Activated T-helper 17 cell treated with anti-CD3 and anti-CD28 coated beads, Interleukin-2, amount 50 U/mL, for 72 hours (primary cell): ENCODE measurements at regions not wholly inside any gene's neighbourhood (a gene's known extent, or its start where the extent isn't known, plus 50 kb on each side); places are given as distances from the start of the nearest gene placed in this dataset.
A peak's percentile ranks its signal among the peaks of the same experiment; 100 is the strongest.

ENCODE experiments used
- ATAC-seq: fragments of 150-1000 bp; cut with Tn5 transposase; replicated peaks from 2 replicates; pipeline ENCODE4 v1.10.0; 2021; ENCODE audit warnings: mild to moderate bottlenecking, moderate library complexity
- H3K27ac Mint-ChIP-seq: one replicate; pipeline ENCODE4 v1.8.0; 2022; ENCODE audit warnings: mixed read lengths
- H3K27me3 Mint-ChIP-seq: one replicate; pipeline ENCODE4 v1.8.0; 2022; ENCODE audit warnings: mixed read lengths
- H3K36me3 Mint-ChIP-seq: one replicate; pipeline ENCODE4 v1.8.0; 2022; ENCODE audit warnings: low read depth, mild to moderate bottlenecking, mixed read lengths
- H3K4me1 Mint-ChIP-seq: one replicate; pipeline ENCODE4 v1.8.0; 2022; ENCODE audit warnings: mixed read lengths
- H3K4me3 Mint-ChIP-seq: one replicate; pipeline ENCODE4 v1.8.0; 2022; ENCODE audit warnings: mild to moderate bottlenecking, mixed read lengths
- H3K9me3 Mint-ChIP-seq: one replicate; pipeline ENCODE4 v1.8.0; 2022; ENCODE audit warnings: mixed read lengths

DNA sequence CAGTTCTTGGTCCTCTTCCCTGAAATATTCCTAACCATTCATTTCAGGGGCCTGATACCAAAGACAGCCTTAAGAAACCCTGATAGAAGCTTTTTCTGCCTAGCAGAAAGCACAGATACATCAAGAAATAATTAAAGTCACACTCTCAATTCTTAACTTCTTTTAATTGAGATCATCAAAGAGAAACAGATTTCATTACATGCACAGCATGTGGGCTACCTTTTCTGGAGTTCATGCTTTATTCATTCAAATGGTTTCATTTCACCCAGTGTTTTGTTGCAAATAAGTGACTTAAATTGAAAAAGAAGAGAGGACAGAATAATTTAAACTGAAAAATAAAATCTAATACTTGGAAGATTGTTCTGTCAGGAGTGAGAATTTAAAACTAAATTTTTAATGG lies 192.6 kb upstream of the GGTLC1 start:
- no peak for ATAC-seq
- Mint-ChIP-seq H3K27ac (no peak overlapping the region), H3K4me1 (no peaks in the 10 kb centered on the region), H3K36me3 (no peaks in the 10 kb centered on the region), H3K4me3 (no peak overlapping the region), H3K27me3 (peaks cover 10% of the 10 kb centered on the region), H3K9me3 (no peaks in the 10 kb centered on the region)

DNA sequence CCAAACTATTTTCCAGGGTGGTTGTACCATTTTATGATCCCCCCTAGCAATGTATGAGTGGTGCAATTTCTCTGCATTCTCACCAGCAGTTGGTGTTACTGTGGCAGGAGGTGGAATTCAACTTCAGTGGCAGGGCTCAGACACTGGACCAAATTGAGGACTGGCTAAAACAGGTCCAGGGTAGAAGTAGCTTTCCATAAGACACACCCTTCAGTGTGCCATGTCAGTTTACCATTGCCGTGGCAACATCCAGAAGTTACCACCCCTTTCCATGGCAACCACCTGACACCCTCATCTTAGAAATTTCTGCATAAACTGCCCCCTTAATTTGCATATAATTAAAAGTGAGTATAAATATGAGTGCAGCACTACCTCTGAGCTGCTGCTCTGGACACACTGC lies 180.7 kb upstream of the GGTLC1 start:
- Mint-ChIP-seq H3K36me3 (no peaks in the 10 kb centered on the region), H3K27ac (no peak overlapping the region), H3K27me3 (peaks cover 18% of the 10 kb centered on the region), H3K4me3 (no peak overlapping the region), H3K9me3 (peaks cover 7% of the 10 kb centered on the region), H3K4me1 (no peaks in the 10 kb centered on the region)
- ATAC-seq: no peak

DNA sequence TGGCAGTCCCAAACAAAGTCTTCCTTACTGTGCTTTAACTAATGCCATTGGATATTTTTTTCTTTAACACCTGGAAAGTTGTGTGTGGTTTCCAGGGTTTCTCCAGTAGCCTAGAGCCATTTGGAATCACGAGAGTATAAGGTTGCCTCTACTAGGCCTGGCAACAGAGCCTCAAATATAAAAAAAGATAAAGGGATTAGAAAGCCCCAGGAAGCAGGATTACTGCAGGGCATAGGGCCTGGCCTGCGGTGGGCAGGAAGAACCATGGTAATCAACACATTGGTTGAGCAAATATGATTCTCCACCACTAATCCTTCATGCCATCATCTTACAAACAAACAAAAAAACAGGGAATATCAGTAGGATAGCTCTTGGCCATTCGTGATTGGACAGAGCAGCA lies 177.8 kb upstream of the GGTLC1 start:
- ATAC-seq: no peak
- Mint-ChIP-seq H3K27me3 (no peaks in the 10 kb centered on the region), H3K36me3 (no peaks in the 10 kb centered on the region), H3K9me3 (no peaks in the 10 kb centered on the region), H3K4me3 (no peak overlapping the region), H3K4me1 (no peaks in the 10 kb centered on the region), H3K27ac (no peak overlapping the region)

DNA sequence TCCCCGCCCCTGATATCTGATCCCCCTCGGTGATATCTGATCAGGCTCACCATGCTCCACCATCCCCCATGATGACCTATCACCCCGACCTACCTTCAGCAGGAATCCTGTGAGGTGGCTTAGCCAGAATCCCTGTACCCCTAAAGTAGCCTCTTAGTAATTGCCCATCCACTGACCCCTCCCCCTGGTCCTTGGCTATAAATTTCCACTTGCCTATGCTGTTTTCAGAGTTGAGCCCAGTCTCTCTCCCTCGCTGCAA lies 177.5 kb upstream of the GGTLC1 start:
- Mint-ChIP-seq H3K36me3 (no peaks in the 10 kb centered on the region), H3K4me1 (no peaks in the 10 kb centered on the region), H3K9me3 (no peaks in the 10 kb centered on the region), H3K27ac (no peak overlapping the region), H3K4me3 (no peak overlapping the region), H3K27me3 (peaks cover 1% of the 10 kb centered on the region)
- no peak for ATAC-seq

DNA sequence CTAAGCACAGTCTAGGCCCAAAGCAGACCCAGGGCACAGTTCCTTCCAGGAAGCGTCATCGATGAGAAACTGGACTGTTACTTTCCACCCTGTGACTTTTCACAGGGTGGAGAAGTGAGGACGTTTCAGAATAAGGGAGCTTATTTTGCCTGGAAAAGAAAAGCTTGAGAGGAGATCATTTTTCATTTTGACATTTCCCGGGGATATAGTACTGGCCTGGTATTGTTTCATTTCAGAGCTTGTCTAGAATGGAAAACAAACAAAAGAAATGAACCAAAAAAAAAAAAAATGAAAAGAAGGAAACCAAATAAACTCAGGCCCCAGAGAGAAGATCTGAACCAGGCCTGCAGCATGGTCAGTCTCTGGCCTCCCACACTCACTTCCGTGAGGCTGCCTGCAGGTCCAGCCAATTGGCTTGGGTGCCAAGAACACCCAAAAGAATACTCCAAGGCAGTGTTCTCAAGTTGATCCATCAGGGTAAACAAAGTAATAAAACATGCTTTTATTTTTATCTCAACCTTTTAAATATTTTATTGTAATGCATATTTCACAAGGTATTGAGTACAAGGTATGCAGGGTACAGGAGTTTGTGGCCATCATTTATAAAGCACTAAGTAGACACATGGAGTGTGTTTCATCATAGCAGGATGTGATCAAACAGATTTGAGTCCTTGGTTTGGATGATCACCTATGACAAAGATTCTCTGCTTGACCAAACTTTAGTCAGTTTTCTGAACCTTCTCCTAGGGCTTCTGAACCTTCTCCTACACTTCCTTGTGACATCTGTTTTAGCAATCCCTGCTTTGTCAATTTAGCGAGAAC lies 176.9 kb upstream of the GGTLC1 start:
- ATAC-seq: no peak
- peaks cover 4% of the 10 kb centered on the region for H3K27me3 Mint-ChIP-seq
- no peak overlapping the region for H3K27ac Mint-ChIP-seq
- H3K9me3 Mint-ChIP-seq: no peaks in the 10 kb centered on the region
- H3K4me3 Mint-ChIP-seq: no peak overlapping the region
- H3K4me1 Mint-ChIP-seq: no peaks in the 10 kb centered on the region
- H3K36me3 Mint-ChIP-seq: no peaks in the 10 kb centered on the region

DNA sequence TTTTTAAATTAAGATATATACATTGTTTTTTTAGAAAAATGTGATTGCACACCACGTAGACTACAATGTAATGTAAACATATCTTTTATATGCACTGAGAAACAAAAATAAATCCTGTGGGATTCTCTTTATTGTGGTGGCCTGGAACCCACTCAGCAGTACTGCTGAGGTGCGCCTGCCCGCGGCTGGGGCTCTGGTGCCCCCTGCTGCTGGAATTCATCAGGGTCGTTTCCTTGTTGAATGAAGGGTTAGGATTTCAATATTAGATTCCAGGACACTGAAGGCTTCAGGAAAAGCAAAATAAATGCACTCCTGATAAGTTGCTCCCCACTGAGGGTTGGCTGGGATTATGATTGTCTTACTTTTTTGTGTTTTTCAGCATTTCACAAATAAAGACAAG lies 175.8 kb upstream of the GGTLC1 start:
- no peak overlapping the region for H3K27ac Mint-ChIP-seq

DNA sequence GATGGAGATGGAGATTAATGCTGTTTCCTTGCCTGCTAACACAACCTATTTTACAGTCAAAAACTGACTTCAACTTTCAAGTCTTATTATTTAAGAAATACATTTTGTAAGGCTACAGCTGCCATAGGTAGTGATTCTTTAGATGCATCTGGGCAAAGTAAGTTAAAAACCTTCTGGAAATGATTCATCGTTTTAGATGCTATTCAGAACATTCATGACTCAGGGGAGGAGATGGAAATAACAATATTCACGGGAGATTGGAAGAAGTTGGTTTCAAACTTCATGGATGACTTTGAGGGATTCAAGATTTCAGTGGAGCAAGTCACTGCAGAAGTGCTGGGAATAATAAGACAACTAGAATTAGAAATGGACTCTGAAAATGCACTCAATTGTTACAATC lies 174.9 kb upstream of the GGTLC1 start:
- Mint-ChIP-seq H3K4me1 (no peaks in the 10 kb centered on the region), H3K36me3 (no peaks in the 10 kb centered on the region), H3K27ac (no peak overlapping the region), H3K27me3 (peaks cover 4% of the 10 kb centered on the region), H3K9me3 (no peaks in the 10 kb centered on the region), H3K4me3 (no peak overlapping the region)
- ATAC-seq: no peak

More for the DNA sequence above, 175.8 kb upstream of the GGTLC1 start:
- Mint-ChIP-seq H3K4me1 (no peaks in the 10 kb centered on the region), H3K4me3 (no peak overlapping the region), H3K9me3 (no peaks in the 10 kb centered on the region), H3K36me3 (no peaks in the 10 kb centered on the region), H3K27me3 (peaks cover 4% of the 10 kb centered on the region)
- ATAC-seq: no peak

DNA sequence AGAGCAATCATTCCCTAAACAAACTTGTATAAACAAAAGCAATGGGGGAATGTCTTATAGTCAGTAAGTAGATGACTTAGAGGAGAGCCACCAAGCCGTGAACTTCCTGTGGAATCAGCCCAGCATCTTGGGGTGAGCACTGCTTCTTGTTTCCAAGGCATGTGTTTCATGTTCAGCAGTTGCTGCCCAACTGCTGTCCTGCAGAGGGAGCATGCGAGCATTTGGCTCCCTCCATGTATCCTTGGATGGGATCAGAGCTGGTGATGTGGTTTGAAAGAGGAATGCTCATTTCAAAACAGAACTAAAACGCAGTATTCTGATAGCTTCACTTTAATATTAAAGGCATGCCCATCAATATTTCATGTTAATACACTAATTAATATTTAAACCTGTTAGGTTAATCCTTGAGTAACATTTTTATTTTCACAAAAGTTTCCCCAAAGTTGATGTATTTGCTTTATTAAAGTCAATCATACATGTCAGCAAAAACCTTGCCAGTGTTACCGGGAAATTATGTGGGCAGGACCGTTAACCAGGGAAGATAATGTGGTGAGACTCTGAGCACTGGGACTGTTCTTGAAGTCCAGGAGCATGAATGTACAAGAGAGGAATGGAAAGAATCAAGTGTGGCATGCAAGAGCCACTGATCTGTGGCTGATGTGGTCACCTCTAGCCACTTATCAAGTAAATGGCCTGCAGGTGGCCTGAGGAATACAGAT lies 172.1 kb upstream of the GGTLC1 start:
- Mint-ChIP-seq H3K4me1 (no peaks in the 10 kb centered on the region), H3K27me3 (peaks cover 4% of the 10 kb centered on the region), H3K4me3 (no peak overlapping the region), H3K27ac (no peak overlapping the region), H3K9me3 (no peaks in the 10 kb centered on the region), H3K36me3 (no peaks in the 10 kb centered on the region)
- no peak for ATAC-seq

DNA sequence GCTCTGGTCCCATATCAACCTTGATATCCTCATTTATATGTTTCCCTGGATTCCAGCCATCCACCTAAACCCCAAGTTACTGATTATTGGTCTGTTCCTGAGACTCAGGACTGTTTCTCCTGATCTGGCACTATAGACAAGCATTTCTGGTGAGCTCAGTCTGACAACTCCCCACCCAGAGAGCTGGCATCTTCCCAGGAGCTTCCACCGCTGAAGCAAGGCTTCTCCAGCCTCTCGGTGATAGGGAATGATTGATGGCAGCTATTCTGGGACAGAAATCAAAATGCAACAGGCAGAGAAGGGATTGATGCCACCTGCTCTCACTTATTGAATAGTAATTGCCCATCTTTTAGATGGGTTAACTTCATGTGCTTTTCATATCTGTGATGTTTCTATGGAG lies 169.7 kb upstream of the GGTLC1 start:
- peaks cover 7% of the 10 kb centered on the region for H3K27me3 Mint-ChIP-seq
- H3K4me1 Mint-ChIP-seq: no peaks in the 10 kb centered on the region
- H3K36me3 Mint-ChIP-seq: no peaks in the 10 kb centered on the region
- H3K4me3 Mint-ChIP-seq: no peak overlapping the region
- H3K9me3 Mint-ChIP-seq: no peaks in the 10 kb centered on the region
- H3K27ac Mint-ChIP-seq: no peak overlapping the region
- no peak for ATAC-seq

DNA sequence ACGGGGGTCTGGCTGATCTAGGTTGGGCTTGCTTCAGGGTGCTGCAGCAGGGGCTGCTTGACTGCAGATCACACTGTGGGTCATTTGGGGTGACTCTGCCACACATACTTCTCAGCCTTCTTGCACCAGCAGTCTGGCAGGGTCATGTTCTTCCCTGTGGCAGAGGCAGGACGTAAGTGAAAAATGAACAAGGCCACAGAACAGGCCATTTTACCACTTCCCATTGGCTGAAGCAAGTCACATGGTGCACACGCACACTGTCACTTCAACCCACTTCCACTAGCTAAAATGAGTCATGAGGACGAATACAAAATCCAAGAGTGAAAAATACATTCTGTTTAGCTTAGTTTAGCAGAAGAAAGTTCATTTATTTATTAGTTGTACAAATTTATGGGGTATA lies 168.6 kb upstream of the GGTLC1 start:
- H3K27me3 Mint-ChIP-seq: peaks cover 7% of the 10 kb centered on the region
- peak; percentile 77 for ATAC-seq
- H3K4me1 Mint-ChIP-seq: no peaks in the 10 kb centered on the region
- no peak overlapping the region for H3K4me3 Mint-ChIP-seq
- H3K27ac Mint-ChIP-seq: no peak overlapping the region
- no peaks in the 10 kb centered on the region for H3K9me3 Mint-ChIP-seq
- H3K36me3 Mint-ChIP-seq: no peaks in the 10 kb centered on the region

DNA sequence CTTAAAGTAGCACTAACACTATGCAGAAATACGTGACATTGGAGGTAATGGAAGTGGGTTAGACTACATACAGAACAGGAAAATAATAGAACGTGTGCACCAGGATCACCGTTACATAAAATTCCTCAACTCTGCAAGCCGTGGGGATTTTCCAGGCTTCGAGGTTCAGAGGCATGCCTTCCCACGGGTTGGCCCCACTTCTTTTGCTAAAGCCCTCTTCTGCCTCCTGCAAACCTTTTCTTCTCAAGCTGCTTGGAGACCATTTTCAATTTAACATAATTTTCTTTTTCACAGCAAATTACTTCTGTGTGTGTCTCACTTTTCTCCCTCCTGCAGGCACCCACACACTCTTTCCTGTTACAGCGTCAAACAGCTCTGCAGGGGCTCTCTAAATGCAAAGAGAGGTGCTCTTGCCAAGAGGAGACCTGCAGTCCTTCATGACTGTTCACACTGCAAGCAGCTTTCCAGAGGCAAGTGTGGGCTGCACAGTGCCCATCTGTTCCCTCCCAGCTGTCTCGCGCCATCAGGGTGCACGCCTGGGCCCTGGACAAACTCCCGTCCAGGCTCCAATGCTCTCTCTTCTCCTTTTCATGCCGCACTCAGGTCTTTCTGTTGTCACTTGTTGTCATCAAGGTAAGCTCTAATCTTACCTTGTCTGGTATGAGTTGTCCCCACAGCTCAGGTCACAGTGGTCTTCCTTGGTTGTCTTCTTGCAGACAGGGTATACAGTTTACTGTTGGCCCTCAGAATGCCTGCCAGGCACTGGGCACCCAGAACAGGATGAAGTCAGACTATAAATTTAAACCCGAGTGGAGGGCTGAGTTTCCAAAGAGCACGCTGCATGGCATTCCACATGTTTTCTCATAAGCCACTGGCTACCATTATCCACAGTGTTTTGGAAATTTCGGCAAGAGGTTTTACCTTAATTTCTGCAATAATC lies 164.8 kb upstream of the GGTLC1 start:
- peaks cover 4% of the 10 kb centered on the region for H3K9me3 Mint-ChIP-seq
- H3K27ac Mint-ChIP-seq: no peak overlapping the region
- peaks cover 15% of the 10 kb centered on the region for H3K27me3 Mint-ChIP-seq
- ATAC-seq: no peak
- H3K4me3 Mint-ChIP-seq: no peak overlapping the region
- H3K36me3 Mint-ChIP-seq: no peaks in the 10 kb centered on the region
- no peaks in the 10 kb centered on the region for H3K4me1 Mint-ChIP-seq

DNA sequence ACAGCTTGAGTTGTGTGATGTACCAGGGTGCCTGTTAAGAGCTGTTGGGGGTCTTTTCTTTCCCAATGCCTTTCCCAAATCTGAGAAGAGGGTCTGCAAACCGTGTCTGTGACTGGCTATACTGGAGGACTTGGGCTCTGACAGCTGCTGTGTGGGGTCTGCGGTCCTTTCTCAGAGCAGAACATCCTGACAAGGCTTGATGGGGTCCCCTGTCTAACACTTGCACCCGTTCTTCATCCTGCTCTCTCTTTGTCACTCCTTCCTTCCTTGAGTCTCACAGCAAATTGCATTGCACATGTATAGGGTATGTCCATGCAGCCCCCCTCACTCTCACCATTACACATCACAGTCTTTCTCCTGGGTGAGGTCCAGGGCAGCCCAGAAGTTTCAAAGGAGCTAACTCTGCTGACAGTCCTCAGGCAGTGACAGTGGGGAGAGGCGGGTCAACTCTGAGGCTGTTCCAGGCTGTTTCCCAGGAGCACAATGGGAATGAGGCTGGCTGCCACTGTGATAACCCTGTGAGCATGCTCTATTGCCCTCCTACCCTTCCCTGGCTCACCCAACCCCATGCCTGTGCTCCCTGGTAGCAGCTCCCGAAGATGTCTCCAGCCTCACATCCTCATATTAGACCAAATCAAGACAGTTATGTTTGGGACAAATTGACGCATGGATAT lies 163.2 kb upstream of the GGTLC1 start:
- Mint-ChIP-seq H3K9me3 (peaks cover 4% of the 10 kb centered on the region), H3K4me1 (no peaks in the 10 kb centered on the region)

DNA sequence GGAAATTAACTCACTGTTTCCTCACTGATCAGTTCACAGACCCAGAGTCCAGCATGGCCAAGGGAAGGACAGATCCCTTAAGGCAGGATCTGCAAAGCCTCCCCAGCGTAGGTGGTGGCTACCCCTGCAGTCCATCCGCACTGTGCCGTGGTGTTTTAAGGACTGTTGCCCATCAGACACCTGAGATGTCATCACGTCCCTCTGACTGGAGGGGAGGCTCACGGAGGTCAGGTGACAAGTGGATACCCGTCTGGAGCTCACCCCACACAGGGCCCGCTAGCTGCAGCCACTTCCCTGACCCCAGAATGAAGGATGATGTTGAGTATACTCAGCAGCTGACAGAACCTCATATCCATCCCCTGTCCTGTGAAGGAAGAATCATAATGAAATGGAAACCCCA lies 161.8 kb upstream of the GGTLC1 start:
- Mint-ChIP-seq H3K9me3 (peaks cover 4% of the 10 kb centered on the region), H3K27ac (no peak overlapping the region), H3K4me1 (no peaks in the 10 kb centered on the region), H3K27me3 (peaks cover 29% of the 10 kb centered on the region), H3K4me3 (no peak overlapping the region), H3K36me3 (no peaks in the 10 kb centered on the region)
- ATAC-seq: no peak

More for the DNA sequence above, 163.2 kb upstream of the GGTLC1 start:
- H3K36me3 Mint-ChIP-seq: no peaks in the 10 kb centered on the region
- peaks cover 22% of the 10 kb centered on the region for H3K27me3 Mint-ChIP-seq
- ATAC-seq: no peak
- no peak overlapping the region for H3K27ac Mint-ChIP-seq
- no peak overlapping the region for H3K4me3 Mint-ChIP-seq

DNA sequence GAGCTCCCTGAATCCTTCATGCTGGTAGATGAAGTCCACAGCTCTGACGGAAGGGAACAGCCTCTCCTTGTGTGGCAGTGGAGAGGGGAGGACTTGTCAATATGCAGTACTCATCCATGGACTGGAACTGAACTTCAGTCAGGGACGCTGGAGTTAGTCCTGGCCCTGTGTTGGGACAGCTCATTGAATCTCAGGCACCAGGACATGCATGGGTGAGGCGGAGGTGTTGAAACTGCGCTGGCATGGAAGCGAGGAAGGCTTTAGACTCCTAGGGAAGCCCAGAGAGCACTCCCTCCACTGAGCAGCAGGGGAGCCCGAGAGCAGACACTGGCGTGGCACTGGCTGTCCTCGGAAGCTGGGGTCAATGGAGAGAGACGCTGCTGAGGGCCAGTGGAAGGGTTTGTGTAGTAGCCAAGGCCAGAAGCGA lies 161.3 kb upstream of the GGTLC1 start:
- Mint-ChIP-seq H3K9me3 (peaks cover 4% of the 10 kb centered on the region), H3K27ac (no peak overlapping the region), H3K27me3 (peaks cover 29% of the 10 kb centered on the region), H3K4me3 (no peak overlapping the region), H3K36me3 (no peaks in the 10 kb centered on the region), H3K4me1 (no peaks in the 10 kb centered on the region)
- ATAC-seq: no peak
